ENCODE measurements at regions not wholly inside any gene's neighbourhood (a gene's known extent, or its start where the extent isn't known, plus 50 kb on each side); places are given as distances from the start of the nearest gene placed in this dataset.

DNA sequence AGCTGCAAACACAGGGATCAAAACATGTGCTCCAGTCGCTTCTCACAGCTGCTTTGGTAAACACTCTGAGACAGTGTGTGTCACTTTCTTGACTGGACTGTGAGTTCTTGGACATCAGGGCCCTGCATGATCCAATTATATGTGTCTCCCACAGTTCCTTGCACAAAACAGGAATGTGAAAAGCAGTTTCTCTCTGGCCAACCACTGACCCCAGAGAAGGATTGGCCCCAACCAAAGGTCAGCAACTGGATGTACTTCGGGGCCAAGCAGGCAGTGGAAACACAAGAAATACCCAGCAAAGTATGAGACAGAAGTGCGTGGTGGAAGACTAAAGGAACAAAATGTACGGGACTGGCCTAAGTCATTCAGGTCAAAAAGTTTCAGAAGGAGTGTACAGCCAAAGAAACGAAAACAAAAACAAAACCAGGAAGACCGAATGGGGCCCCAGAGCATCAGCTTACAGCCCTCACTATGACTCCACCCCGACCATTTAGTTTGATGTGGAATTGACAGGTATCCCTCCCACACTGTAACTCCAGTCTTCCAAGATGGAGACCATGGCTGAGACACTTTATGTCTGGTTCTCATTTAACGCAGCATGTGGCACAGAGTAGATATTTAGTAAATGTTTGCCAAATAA is 76.7 kb upstream of the LPP start:
- no peak for DNase-seq

DNA sequence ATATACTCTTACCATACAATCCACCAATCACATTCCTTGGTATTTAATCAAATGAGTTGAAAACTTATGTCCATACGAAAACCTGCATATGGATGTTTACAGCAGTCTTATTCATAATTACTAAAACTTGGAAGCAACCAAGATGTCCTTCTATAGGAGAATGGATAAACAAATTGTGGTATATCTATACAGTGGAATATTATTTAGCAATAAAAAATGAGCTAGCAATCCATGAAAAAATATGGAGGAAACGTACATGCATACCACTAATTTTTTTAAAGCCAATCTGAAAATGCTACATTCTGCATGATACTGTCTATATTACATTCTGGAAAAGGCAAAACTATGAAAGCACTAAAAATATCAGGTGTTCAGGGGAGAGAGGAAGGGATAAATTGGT is 73.9 kb upstream of the LPP start:
- DNase-seq: no peak

GRCh38 chr3:188082031-188082430 is 71.9 kb upstream of the LPP start:
- no peak for DNase-seq

- no peak for DNase-seq
These were observed 71.5 kb upstream of the LPP start for GRCh38 chr3:188082450-188082849.

- DNase-seq: no peak
These were observed 70.9 kb upstream of the LPP start for GRCh38 chr3:188083011-188083410.

- DNase-seq: no peak
These were observed 69.0 kb upstream of the LPP start for GRCh38 chr3:188084752-188085583.

DNA sequence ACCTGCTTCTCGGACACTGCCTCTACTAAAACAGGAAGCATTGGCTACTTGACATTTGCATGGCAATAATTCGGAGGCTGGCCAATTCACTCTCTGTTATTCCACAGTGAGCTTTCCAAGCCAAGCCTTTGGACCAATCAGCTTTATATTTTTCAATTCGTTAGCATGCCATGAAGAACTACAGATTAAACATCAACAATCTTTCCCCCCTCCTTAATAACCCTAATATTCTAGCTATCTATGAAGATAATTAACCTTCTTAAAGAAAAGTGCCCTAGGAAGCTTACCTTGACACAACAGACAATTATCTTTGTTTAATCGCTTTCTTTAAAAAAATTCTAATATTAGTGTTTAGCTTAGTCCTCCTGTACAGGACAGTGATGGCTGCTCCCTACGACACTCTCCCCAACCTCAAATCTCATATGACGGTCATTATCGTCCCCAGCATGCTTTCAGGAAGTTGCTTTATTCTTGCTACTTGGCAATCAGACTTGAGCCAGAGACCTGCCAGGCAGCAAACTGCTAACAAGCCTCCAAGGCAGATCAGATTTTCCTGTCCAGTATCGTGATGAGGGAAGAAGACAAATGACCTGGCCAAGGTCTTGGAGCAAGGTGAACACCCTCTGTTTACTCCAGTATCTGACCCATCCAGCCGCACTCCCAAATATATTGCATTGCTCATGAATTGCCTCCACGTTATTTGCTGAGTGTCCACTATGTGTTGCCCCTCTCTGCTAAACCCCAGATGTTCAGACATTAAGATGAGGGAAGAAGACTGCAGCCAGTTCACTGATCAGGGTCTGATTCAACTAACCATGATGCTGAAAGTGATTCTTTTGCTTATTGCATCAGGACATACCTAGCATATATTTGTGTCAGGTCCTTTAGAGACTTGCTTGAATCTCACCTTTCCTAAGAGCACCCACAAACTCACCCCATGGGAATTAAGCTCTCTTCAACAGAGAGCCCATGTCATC is 68.1 kb upstream of the LPP start:
- DNase-seq: no peak

GRCh38 chr3:188088948-188089685 is 64.8 kb upstream of the LPP start:
- DNase-seq: no peak

DNA sequence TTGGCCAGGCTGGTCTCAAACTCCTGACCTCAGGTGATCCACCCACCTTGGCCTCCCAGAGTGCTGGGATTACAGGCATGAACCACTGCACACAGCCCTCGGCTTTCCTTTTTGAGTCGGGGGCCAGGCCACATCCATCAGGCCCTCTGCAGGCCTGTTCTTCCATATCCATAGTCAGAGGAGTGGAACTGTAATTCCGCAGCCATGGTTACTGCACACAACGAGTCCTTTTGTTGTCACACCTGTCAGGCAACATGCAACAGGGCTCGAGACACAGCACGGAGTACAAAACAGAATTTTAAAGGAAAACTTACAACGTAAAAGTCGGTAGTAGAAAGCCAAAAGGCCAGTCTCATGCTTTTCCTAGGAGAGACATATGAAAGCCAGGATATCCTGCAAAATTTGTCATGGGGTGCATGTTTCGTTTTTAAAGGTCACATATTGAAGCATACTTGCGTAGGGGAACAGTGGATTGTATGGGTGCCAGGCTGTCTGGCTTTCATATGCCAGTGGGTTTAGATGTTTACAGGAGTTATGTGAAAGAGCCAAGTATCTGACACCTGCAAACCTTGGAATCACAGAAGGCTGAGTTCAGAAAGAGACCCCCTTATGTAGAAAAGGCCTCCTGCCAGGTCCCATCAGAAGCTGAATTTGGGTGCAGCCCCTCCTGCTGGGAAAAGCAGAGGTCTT is 63.2 kb upstream of the LPP start:
- DNase-seq: no peak

- no peak for DNase-seq
These were observed 62.2 kb upstream of the LPP start for GRCh38 chr3:188091746-188092145.

DNA sequence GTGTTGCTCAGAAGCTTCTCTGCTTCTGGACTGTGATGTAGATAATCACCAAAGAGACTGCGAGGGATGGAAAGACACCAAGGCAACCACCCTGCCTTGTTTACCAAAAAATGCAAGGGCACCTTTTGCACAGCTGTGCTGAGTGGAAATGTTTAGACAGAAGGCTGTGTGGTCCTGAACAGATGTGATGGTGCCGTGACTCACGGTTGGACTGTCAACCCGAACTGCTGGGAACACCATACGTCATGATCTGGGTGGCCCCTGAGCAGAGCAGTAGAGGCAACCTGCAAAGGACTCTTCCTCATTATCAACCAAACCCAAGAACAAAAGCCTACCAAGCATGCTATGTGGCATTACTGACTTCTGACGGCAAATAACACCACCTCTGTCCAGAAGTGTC is 61.3 kb upstream of the LPP start:
- DNase-seq: no peak

DNA sequence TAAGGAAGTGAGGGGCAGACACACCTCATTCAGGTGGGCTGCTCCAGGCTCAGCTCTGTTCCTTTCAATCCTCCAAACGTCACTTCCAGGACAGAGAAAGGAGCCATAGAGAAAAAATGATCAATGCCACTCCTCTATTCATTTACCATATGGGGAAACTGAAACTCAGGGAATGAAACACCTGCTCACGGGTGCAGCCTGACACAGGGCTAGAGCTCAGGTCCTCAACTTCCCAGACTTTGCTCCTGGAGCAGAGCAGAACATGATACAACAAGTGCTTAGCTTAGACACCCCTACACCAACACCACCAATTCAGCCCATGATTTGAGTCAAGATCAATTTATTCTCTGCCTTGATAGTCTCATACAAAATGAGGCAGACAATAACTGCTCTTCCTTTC is 58.5 kb upstream of the LPP start:
- no peak for DNase-seq

DNA sequence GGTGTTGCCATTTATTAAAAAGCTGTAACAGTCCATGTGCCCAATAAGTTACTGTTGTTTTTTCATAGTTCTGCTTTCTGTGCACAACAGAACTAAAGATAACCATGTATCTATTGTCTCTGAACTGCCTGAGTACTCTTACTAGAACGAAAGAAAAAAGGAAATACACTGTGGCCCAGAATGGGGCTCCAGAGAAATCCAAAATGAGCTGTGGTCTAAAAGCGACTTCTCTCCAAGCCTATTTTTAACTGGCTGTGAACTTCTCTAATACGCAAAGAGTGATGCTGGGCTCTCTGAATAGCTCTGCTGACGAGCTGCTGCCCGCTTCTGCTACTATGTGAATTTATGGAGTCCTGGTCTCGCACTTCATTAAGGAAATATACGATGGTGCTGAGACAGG is 56.2 kb upstream of the LPP start:
- peak; percentile 0 to 9 for DNase-seq

- DNase-seq: no peak
These were observed 54.0 kb upstream of the LPP start for GRCh38 chr3:188099907-188100306.

DNA sequence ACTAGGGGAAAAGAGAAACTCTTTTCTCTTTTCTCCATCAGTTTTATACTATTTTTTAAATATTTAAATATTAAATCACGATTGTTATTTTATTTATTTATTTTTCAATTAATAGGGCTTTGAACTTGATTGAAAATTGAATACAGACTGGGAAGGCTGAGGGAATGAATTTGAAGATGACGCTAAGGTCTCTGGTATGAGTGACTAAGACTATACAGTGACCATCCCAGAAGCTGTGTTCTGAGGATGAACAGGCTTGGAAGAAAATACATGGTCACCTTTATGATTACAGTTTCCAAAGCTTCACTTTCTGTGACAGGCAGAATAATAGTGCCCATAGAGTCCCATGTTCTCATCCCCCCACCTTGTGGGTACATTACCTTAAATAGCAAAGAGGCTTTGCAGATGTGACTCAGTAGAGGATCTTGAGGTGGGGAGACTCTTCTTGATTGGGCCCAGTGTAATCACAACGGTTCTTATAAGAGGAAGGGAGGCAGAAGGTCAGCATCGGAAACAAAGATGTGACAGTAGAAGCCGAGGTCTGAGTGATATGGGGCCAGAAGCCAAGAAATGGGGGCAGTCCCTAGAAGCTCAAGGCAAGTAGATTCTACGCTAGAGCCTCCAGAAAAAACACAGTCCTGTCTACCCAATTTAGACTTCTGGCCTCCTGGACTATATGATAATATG is 51.0 kb upstream of the LPP start:
- DNase-seq: no peak

DNA sequence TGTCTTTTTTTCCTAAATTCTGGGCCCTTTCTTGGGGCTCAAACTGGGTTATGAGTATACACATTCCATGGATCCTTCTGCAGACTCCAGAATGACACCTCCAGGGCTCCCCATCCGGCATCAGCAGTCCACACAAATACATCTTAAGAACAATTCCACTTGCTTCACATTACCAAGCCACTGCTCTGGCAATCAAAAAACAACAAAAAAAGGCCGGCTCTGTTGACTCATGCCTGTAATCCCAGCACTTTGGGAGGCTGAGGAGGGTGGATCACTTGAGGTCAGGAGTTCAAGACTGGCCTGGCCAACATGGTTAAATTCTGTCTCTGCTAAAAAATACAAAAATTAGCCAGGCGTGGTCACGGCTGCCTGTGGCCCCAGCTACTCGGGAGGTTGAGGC is 49.9 kb upstream of the LPP start:
- no peak for DNase-seq
